ENCODE measurements at regions not wholly inside any gene's neighbourhood (a gene's known extent, or its start where the extent isn't known, plus 50 kb on each side); places are given as distances from the start of the nearest gene placed in this dataset.
"Not testable (repeated sequence)": the region's sequence is repeated elsewhere in the genome, so short reads cannot be mapped to it uniquely, and the experiment has no call there.

- H3K9ac ChIP-seq (ENCODE audit: low read length in 3 of 3); FAIRE-seq; H3K9me3 ChIP-seq (ENCODE audit: control insufficient read depth in 2 of 3, insufficient read depth in 1 of 3, low read length in 3 of 3); H3K36me3 ChIP-seq (ENCODE audit: control insufficient read depth in 2 of 3, insufficient read depth in 3 of 3, low read length in 3 of 3); DNase-seq; H3K4me1 ChIP-seq (ENCODE audit: control insufficient read depth in 2 of 3, insufficient read depth in 2 of 3, low read depth in 1 of 3, low read length in 3 of 3); H3K27me3 ChIP-seq (ENCODE audit: control insufficient read depth, insufficient read depth, low read length); H3K4me3 ChIP-seq (ENCODE audit: low read length in 3 of 3); intact Hi-C loops (cut with DNase I); H3K27ac ChIP-seq (ENCODE audit: low read depth in 2 of 2, low read length in 2 of 2): not testable (repeated sequence)
These were observed 368.0 kb downstream of the CDY2B start for GRCh38 chrY:17511984-17512383.

DNA sequence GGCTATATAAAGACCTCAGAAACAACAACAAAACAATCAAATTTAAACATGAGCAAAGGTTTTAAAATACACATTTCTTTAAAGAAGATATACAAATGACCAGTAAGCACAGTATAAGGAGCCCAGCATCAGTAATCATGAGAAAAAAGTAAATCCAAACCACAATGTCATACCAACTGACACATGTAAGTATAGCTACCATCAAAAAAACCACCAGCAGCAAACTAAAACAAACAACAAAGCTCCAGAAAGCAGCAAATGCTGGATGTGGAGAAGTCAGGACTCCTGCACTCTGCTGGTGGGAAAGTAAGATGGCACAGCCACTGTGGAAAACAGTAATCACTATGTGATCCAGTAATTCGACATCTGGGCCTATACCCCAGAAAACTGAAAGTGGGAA is 368.5 kb downstream of the CDY2B start:
- H3K27me3 ChIP-seq (ENCODE audit: control insufficient read depth, insufficient read depth, low read length); H3K9me3 ChIP-seq (ENCODE audit: control insufficient read depth in 2 of 3, insufficient read depth in 1 of 3, low read length in 3 of 3); H3K36me3 ChIP-seq (ENCODE audit: control insufficient read depth in 2 of 3, insufficient read depth in 3 of 3, low read length in 3 of 3); FAIRE-seq; H3K9ac ChIP-seq (ENCODE audit: low read length in 3 of 3); H3K4me1 ChIP-seq (ENCODE audit: control insufficient read depth in 2 of 3, insufficient read depth in 2 of 3, low read depth in 1 of 3, low read length in 3 of 3); intact Hi-C loops (cut with DNase I); H3K4me3 ChIP-seq (ENCODE audit: low read length in 3 of 3); DNase-seq; H3K27ac ChIP-seq (ENCODE audit: low read depth in 2 of 2, low read length in 2 of 2): not testable (repeated sequence)

DNA sequence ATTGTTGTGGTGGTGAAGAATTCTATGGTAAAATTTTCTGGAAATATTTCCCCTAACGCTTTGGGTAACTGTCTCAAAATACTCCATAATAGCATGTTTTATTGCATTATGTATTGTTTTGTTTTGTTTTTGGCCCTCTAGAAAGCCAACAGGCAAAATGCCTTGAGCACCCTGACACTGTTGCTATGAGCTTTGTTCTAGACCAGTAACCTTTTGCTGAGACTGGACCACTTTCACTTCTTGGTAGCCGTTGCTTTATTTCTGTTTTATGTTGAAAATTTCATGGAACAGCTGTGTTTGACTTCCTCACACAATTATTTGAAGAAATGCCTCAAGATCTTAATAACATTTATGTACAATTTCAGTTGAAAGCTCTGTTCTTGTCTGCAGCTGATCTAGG is 374.2 kb downstream of the CDY2B start:
- DNase-seq; H3K27ac ChIP-seq (ENCODE audit: low read depth in 2 of 2, low read length in 2 of 2); intact Hi-C loops (cut with DNase I): not testable (repeated sequence)

GRCh38 chrY:17484763-17485162 is 395.3 kb downstream of the CDY2B start:
- FAIRE-seq; intact Hi-C loops (cut with DNase I); H3K27ac ChIP-seq (ENCODE audit: low read depth in 2 of 2, low read length in 2 of 2); H3K9me3 ChIP-seq (ENCODE audit: control insufficient read depth in 2 of 3, insufficient read depth in 1 of 3, low read length in 3 of 3); H3K27me3 ChIP-seq (ENCODE audit: control insufficient read depth, insufficient read depth, low read length); H3K9ac ChIP-seq (ENCODE audit: low read length in 3 of 3); H3K36me3 ChIP-seq (ENCODE audit: control insufficient read depth in 2 of 3, insufficient read depth in 3 of 3, low read length in 3 of 3); H3K4me1 ChIP-seq (ENCODE audit: control insufficient read depth in 2 of 3, insufficient read depth in 2 of 3, low read depth in 1 of 3, low read length in 3 of 3); H3K4me3 ChIP-seq (ENCODE audit: low read length in 3 of 3); DNase-seq: not testable (repeated sequence)

More for the DNA sequence above, 374.2 kb downstream of the CDY2B start:
- not testable (repeated sequence) for FAIRE-seq; H3K9ac ChIP-seq (ENCODE audit: low read length in 3 of 3); H3K27me3 ChIP-seq (ENCODE audit: control insufficient read depth, insufficient read depth, low read length); H3K4me3 ChIP-seq (ENCODE audit: low read length in 3 of 3); H3K9me3 ChIP-seq (ENCODE audit: control insufficient read depth in 2 of 3, insufficient read depth in 1 of 3, low read length in 3 of 3); H3K4me1 ChIP-seq (ENCODE audit: control insufficient read depth in 2 of 3, insufficient read depth in 2 of 3, low read depth in 1 of 3, low read length in 3 of 3); H3K36me3 ChIP-seq (ENCODE audit: control insufficient read depth in 2 of 3, insufficient read depth in 3 of 3, low read length in 3 of 3)

- H3K4me1 ChIP-seq (ENCODE audit: control insufficient read depth in 2 of 3, insufficient read depth in 2 of 3, low read depth in 1 of 3, low read length in 3 of 3); intact Hi-C loops (cut with DNase I); H3K4me3 ChIP-seq (ENCODE audit: low read length in 3 of 3); H3K36me3 ChIP-seq (ENCODE audit: control insufficient read depth in 2 of 3, insufficient read depth in 3 of 3, low read length in 3 of 3); H3K27ac ChIP-seq (ENCODE audit: low read depth in 2 of 2, low read length in 2 of 2); H3K9ac ChIP-seq (ENCODE audit: low read length in 3 of 3); FAIRE-seq; H3K27me3 ChIP-seq (ENCODE audit: control insufficient read depth, insufficient read depth, low read length); DNase-seq; H3K9me3 ChIP-seq (ENCODE audit: control insufficient read depth in 2 of 3, insufficient read depth in 1 of 3, low read length in 3 of 3): not testable (repeated sequence)
These were observed 395.9 kb downstream of the CDY2B start for GRCh38 chrY:17484157-17484556.

GRCh38 chrY:17481389-17482022 is 398.5 kb downstream of the CDY2B start:
- FAIRE-seq; H3K4me3 ChIP-seq (ENCODE audit: low read length in 3 of 3): not testable (repeated sequence)

GRCh38 chrY:17472068-17472467 is 408.0 kb downstream of the CDY2B start:
- FAIRE-seq; H3K9ac ChIP-seq (ENCODE audit: low read length in 3 of 3); H3K27me3 ChIP-seq (ENCODE audit: control insufficient read depth, insufficient read depth, low read length); DNase-seq; intact Hi-C loops (cut with DNase I); H3K36me3 ChIP-seq (ENCODE audit: control insufficient read depth in 2 of 3, insufficient read depth in 3 of 3, low read length in 3 of 3); H3K4me1 ChIP-seq (ENCODE audit: control insufficient read depth in 2 of 3, insufficient read depth in 2 of 3, low read depth in 1 of 3, low read length in 3 of 3); H3K9me3 ChIP-seq (ENCODE audit: control insufficient read depth in 2 of 3, insufficient read depth in 1 of 3, low read length in 3 of 3); H3K27ac ChIP-seq (ENCODE audit: low read depth in 2 of 2, low read length in 2 of 2); H3K4me3 ChIP-seq (ENCODE audit: low read length in 3 of 3): not testable (repeated sequence)

More at GRCh38 chrY:17481389-17482022, 398.5 kb downstream of the CDY2B start:
- DNase-seq; H3K27ac ChIP-seq (ENCODE audit: low read depth in 2 of 2, low read length in 2 of 2); H3K36me3 ChIP-seq (ENCODE audit: control insufficient read depth in 2 of 3, insufficient read depth in 3 of 3, low read length in 3 of 3); H3K9me3 ChIP-seq (ENCODE audit: control insufficient read depth in 2 of 3, insufficient read depth in 1 of 3, low read length in 3 of 3); H3K4me1 ChIP-seq (ENCODE audit: control insufficient read depth in 2 of 3, insufficient read depth in 2 of 3, low read depth in 1 of 3, low read length in 3 of 3); H3K27me3 ChIP-seq (ENCODE audit: control insufficient read depth, insufficient read depth, low read length); intact Hi-C loops (cut with DNase I); H3K9ac ChIP-seq (ENCODE audit: low read length in 3 of 3): not testable (repeated sequence)

DNA sequence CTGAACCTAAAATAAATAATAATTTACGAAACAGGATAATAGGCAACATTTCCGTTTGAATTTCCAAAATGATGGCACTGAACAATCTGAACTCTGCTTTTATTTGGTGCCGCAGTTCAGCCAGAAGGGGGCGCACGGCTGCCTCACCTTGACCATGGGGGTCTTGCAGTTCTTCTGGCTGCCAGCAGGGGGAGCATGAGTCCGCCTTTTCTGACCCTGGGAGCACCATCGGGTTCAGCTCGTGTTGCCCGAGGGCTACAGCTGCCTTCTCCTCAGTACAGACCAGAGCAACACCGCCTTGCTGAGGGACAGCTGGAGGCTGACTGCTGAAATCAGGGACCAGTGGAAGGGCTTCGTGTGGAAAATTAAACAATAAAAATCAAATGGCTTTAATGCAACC is 420.3 kb downstream of the CDY2B start:
- H3K9me3 ChIP-seq (ENCODE audit: control insufficient read depth in 2 of 3, insufficient read depth in 1 of 3, low read length in 3 of 3); H3K36me3 ChIP-seq (ENCODE audit: control insufficient read depth in 2 of 3, insufficient read depth in 3 of 3, low read length in 3 of 3); DNase-seq; H3K4me1 ChIP-seq (ENCODE audit: control insufficient read depth in 2 of 3, insufficient read depth in 2 of 3, low read depth in 1 of 3, low read length in 3 of 3); H3K27me3 ChIP-seq (ENCODE audit: control insufficient read depth, insufficient read depth, low read length); H3K9ac ChIP-seq (ENCODE audit: low read length in 3 of 3); intact Hi-C loops (cut with DNase I); H3K27ac ChIP-seq (ENCODE audit: low read depth in 2 of 2, low read length in 2 of 2); H3K4me3 ChIP-seq (ENCODE audit: low read length in 3 of 3); FAIRE-seq: not testable (repeated sequence)

All from kidney (tissue), 10 donors.